HG02970 (cell line): ENCODE measurements at regions not wholly inside any gene's neighbourhood (a gene's known extent, or its start where the extent isn't known, plus 50 kb on each side); places are given as distances from the start of the nearest gene placed in this dataset.
A peak's percentile ranks its signal among the peaks of the same experiment; 100 is the strongest.

ENCODE experiments used
- ATAC-seq: cut with Tn5 transposase; IDR thresholded peaks from one replicate; pipeline ENCODE4 v1.9.1; 2021; ENCODE audit warnings: mild to moderate bottlenecking, moderate library complexity, moderate number of reproducible peaks; ENCODE audit not compliant: unreplicated experiment, low FRiP score

- ATAC-seq = no peak
Observed at GRCh38 chr2:164314148-164314547, 307.1 kb downstream of the GRB14 start.

GRCh38 chr2:164306872-164307271 lies 314.4 kb downstream of the GRB14 start:
- no peak for ATAC-seq

DNA sequence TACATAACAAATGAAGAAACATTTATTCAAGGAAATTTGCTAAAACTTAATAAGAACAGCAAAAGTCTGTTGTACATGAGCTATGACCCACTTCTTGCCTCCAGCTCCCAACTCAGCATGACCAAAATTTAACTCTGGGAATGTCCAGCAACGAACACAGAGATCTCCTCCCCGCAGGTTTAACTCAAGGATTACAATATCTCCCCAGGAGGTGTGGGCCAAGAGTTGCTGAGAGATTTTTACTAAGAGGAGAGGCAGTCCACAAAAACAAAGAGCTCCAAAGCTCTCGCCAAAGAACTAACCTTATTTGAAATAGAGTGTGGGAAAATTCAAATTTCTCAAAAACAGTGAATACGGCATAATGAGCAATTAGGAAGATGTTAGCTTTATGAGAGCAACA lies 318.5 kb downstream of the GRB14 start:
- ATAC-seq = no peak

DNA sequence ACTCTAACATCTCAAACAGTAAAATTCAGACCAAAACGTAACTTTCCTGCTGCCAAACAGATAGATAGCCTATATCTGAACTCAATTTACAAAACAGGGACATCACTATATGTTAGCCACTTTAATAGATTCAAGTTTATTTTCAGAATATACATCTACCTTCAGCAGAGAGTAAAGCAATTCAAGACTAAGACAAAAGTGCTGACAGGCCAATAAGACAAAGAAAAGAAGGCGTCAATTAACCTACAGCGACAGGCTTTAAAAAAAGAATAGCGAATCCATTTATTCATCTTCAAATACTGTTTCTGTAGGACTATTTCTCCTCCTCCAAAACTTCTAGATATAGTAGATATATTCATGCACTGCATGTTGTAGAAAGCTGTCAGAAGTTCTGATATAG lies 333.0 kb downstream of the GRB14 start:
- ATAC-seq = no peak

GRCh38 chr2:164287056-164287455 lies 334.2 kb downstream of the GRB14 start:
- ATAC-seq = no peak

DNA sequence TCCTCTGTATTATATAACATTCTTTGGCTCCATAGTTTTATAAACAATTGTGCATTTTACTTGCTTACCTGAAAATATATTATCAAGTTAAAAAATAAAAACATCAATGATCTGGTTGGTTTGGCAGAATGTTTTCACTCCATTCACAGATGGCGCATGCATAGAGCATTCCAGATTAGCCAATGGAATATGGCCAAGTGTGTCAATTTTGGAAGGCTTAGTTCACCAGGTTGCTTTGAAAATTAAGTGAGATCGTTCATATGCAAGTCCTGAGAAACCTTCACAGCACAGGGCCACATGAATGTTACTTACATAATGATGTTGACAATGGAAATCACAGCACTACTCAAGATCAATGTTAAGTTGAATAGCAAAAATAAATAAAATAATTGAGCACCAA lies 335.7 kb downstream of the GRB14 start:
- no peak for ATAC-seq

GRCh38 chr2:164281896-164282295 lies 339.4 kb downstream of the GRB14 start:
- no peak for ATAC-seq

DNA sequence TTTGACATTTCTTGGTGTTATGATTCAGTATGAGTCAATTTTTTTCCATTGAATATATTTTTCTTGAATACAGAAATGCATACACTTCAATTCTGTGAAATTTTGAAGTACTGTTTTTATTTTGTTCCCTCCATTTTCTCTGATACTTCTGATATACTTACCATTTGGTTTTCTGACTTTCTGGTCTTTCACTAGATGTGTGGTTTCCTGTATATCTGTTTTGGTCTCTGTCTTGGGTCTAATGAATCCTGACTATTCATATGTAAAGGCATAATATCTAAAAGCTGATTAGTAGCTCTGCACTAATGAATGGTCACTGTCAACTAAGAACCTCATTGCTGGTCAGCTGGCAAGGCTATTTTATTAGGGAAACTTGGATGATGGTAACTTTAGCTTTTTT lies 345.6 kb downstream of the GRB14 start:
- ATAC-seq = no peak

DNA sequence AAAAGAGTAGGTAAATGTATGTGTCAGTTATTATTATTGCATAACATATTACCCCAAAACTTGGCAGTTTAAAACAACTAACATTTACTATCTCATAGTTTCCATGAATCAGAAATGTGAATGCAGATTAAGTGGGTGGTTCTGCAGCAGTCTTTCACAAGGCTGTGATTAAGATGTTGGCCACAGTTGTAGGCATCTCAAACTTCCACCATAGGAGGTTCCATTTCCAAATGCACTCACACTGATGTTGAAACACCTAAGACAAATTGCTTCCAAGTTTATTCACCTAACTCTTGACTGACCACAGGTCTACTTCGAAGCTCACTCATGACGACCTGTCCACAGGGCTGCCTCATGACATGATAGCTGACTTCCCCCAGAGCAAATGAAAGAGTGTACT lies 360.8 kb downstream of the GRB14 start:
- no peak for ATAC-seq

- ATAC-seq = no peak
Observed at GRCh38 chr2:164257742-164258141, 363.5 kb downstream of the GRB14 start.

DNA sequence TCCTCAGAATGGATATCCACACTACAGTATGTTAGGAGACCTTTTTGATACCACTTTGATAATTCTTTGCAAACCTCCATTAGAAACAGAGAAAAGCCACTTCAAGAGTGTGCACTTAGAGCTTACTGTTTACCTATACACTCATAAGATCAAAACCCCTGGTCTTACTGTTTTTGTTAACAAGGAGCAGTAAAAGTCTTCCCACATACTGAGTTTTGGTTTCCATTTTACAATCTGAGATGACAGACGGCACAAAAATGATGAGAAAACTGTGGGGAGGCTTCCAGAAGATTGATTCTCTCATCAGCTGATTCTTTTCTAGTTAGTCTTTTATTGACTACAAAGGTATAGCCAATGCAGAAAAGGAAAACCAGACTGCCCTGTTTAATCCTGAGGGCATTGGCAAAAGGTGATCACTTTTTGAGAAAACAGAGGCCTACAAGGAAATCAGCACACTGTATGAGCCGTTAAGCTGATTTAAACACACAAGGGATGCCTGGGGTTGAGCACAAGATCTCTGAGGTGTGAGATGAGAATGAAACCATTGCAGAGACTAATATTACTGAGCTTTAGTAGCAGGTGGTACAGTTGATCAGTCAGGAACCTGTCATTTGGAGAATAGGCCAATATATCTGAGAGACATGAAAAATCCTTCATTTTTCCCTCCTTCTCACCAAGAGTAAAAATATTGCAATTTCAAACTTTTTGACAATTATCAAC lies 368.6 kb downstream of the GRB14 start:
- peak; percentile 88 for ATAC-seq

DNA sequence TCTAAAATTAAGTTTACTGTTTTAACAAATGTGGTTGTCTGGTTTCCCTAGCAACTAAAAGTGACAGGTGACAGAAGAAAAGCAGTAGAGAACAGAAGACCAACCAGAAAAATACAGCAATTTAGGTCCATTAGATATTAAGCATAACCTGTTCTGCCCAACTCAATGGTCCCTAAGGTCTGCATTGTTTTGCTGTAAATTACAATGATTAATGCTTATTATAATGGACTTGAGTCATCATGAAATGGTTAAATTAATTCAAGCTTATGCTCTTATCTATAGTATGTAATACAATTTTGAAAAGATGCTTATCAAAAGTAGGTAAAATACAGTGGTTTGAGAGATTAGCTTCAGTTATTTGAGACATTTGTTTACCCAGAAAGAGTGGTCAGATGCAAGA lies 378.0 kb downstream of the GRB14 start:
- ATAC-seq = no peak

- ATAC-seq = no peak
Observed at GRCh38 chr2:164242409-164242808, 378.9 kb downstream of the GRB14 start.

- ATAC-seq = no peak
Observed at GRCh38 chr2:164234074-164234473, 387.2 kb downstream of the GRB14 start.

DNA sequence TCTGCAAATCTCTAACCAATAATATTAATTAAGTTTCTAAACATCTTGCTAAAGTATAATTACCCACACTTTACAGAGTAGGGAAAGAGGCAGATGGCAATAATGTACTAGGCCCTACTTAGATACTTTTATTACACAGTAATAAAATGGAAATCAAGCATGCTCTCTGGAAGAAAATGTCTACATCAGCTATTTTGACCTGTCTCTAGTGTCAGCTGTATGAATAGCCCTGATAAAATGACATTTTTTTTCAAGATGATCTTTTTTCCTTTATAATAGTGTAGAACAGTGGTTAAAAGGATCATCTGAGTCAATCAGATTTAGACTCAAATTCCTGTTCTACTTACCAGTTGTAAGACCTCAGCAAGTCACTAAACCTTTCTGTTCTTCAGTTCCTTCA lies 397.3 kb downstream of the GRB14 start:
- ATAC-seq = no peak

- no peak for ATAC-seq
Observed at GRCh38 chr2:164221473-164221872, 399.8 kb downstream of the GRB14 start.

- ATAC-seq = no peak
Observed at GRCh38 chr2:164220265-164220664, 401.0 kb downstream of the GRB14 start.

DNA sequence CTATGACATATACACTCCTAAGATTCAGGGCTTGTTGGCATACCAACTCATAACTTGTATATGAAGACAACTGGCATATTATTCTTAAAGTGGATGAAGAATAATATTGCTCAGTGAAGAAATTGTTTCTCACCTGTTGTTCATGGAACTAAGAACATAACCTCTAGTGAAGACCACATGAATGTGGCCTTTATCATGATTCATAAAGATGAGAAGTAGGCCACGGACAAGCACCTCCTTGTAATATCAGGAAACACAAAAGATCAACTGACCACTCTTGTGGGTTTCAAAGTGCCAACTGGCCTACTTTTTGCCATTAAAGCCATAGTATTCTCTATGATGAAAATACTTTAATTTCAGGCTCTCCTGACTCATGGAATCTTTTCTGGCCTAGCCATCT lies 407.4 kb downstream of the GRB14 start:
- ATAC-seq = no peak

DNA sequence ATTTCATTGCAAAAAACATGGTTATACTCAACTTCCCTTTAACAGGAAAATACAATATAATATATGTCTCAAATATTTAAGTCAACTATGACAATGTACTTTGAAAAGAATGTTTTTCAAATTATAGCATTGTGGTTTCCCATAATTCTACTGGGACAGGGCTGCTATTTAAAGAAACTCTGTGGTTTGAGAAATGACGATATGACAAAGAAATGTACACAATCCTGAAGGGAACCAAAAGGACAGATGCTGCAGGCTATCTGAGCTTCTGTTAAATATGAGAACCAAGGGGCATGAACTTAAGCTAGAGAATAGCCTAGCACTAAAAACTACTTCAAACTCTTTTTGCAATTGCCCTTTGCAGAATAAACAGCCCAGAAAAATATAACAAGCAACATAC lies 415.9 kb downstream of the GRB14 start:
- ATAC-seq = no peak

GRCh38 chr2:164203131-164203530 lies 418.2 kb downstream of the GRB14 start:
- no peak for ATAC-seq

DNA sequence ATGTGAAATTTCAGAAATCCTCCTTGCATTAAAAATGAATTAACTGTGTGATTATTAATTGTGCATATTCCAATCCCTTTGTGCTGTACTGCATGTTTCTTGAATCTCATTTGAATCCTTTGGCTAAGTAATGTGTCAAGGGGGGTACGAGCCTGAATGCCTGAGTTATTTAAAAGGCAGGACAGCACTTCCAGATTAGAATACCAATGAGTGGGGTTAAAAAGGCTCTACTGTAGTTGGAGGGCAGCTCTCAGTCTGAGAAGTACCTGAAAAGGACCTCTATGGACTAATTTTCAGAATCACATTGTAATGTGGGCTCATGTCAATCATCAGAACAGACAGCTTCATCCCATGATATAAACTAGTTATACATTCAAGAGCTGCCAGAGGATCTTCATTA lies 423.0 kb downstream of the GRB14 start:
- ATAC-seq = no peak

GRCh38 chr2:164190700-164191099 lies 430.6 kb downstream of the GRB14 start:
- no peak for ATAC-seq

DNA sequence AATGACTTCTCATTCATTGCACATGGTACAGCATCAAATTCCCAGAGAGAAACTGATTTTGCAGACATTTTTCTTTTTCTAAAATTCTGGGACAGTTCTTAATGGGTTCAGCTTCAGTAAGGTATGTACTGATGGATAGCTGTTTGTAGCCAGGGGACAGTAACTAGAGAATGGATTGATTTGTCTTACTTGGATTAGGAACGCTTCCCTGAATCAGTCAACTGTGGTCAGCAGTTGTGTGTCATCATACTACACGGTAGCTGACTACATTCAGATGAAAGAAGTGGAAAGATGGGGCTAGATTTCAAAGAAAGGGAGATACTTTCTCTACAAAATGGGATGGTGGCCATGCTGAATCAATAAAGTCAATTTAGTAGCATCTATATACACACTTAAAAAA lies 431.4 kb downstream of the GRB14 start:
- no peak for ATAC-seq
